ENCODE measurements at regions not wholly inside any gene's neighbourhood (a gene's known extent, or its start where the extent isn't known, plus 50 kb on each side); places are given as distances from the start of the nearest gene placed in this dataset.

DNA sequence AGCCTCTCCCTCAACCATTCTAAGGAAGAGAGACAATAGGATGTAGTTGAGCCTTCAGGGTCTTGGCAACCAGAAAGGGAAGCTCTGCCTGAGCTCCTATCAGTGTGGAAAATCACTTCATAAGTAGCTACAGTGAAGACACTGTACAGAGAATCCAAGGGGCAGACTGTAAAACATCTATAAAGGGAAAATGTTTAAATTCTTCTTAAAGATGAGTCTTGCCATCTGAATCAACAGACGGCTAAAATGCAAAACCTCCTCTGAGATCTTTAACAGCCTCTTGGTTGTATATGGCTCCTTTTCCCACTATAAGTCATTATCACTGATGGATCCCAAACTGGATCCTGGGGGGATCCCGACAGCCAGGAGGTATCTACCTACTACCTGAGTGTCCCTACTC lies 239.2 kb upstream of the SOX9 start:
- TF ChIP-seq, protein P1, sequence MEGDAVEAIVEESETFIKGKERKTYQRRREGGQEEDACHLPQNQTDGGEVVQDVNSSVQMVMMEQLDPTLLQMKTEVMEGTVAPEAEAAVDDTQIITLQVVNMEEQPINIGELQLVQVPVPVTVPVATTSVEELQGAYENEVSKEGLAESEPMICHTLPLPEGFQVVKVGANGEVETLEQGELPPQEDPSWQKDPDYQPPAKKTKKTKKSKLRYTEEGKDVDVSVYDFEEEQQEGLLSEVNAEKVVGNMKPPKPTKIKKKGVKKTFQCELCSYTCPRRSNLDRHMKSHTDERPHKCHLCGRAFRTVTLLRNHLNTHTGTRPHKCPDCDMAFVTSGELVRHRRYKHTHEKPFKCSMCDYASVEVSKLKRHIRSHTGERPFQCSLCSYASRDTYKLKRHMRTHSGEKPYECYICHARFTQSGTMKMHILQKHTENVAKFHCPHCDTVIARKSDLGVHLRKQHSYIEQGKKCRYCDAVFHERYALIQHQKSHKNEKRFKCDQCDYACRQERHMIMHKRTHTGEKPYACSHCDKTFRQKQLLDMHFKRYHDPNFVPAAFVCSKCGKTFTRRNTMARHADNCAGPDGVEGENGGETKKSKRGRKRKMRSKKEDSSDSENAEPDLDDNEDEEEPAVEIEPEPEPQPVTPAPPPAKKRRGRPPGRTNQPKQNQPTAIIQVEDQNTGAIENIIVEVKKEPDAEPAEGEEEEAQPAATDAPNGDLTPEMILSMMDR (IDR thresholded peaks at IDR 0.05; ENCODE audit: insufficient read depth, low read length, poor library complexity, severe bottlenecking), result no peak
- no peak for TF ChIP-seq EZH2phosphoT487 (conservative IDR thresholded peaks at IDR 0.05; ENCODE audit: low read length)
